Stomach (tissue), 8 donors: ENCODE measurements at regions not wholly inside any gene's neighbourhood (a gene's known extent, or its start where the extent isn't known, plus 50 kb on each side); places are given as distances from the start of the nearest gene placed in this dataset.

ENCODE experiments used
- DNase-seq, 2 donors: peaks; one replicate each; pipeline versions ENCODE4 v3.0.0 to v3.0.0-alpha.2; 2013 to 2019
- H3K27ac ChIP-seq, 5 donors: fragments of 200-600 bp in 4 of 5; sonication (generic) in 4 of 5; one replicate each; pipeline ENCODE4 v1.5.1; 2013 to 2019; ENCODE audit warnings: mild to moderate bottlenecking in 1 of 5, moderate library complexity in 1 of 5
- H3K27me3 ChIP-seq, 3 donors: fragments of 200-600 bp; sonication (generic); one replicate each; pipeline ENCODE4 v1.5.1; 2017 to 2019; ENCODE audit warnings: mixed run types in 1 of 3
- H3K36me3 ChIP-seq, 4 donors: fragments of 200-600 bp; sonication (generic); 1 replicate in 3 of 4; 2 replicates in 1 of 4; pipeline ENCODE4 v1.5.1; 2016 to 2019
- H3K4me1 ChIP-seq, 4 donors: fragments of 200-600 bp; sonication (generic); one replicate each; pipeline ENCODE4 v1.5.1; 2016 to 2019
- H3K4me3 ChIP-seq, 4 donors: fragments of 200-600 bp; sonication (generic) in 3 of 4; one replicate each; pipeline ENCODE4 v1.5.1; 2016 to 2019; ENCODE audit warnings: mild to moderate bottlenecking in 1 of 4
- H3K9me3 ChIP-seq, 4 donors: fragments of 200-600 bp; sonication (generic); one replicate each; pipeline ENCODE4 v1.5.1; 2016 to 2019
- CTCF ChIP-seq, 7 experiments: fragments of 450-650 bp in 4 of 7; fragments of 200-600 bp in 3 of 7; sonication (generic) in 3 of 7; IDR thresholded peaks; one replicate each; pipeline ENCODE4 v1.5.1; 2016 to 2019; ENCODE audit warnings: antibody characterized with exemption in 7 of 7, control low read depth in 2 of 7, mild to moderate bottlenecking in 1 of 7
- EP300 ChIP-seq: sonication (generic); formaldehyde crosslinking; IDR thresholded peaks from one replicate; pipeline ENCODE4 v1.6.1; 2017; ENCODE audit warnings: antibody characterized with exemption
- POLR2A ChIP-seq, 4 donors: fragments of 450-650 bp; IDR thresholded peaks; one replicate each; pipeline ENCODE4 v1.6.1; 2016; ENCODE audit warnings: antibody characterized with exemption in 4 of 4, control low read depth in 2 of 4, mild to moderate bottlenecking in 1 of 4, moderate library complexity in 1 of 4
- POLR2AphosphoS5 ChIP-seq, 3 donors: sonication (generic); formaldehyde crosslinking; IDR thresholded peaks; one replicate each; pipeline ENCODE4 v1.6.1; 2016; ENCODE audit warnings: antibody characterized with exemption in 3 of 3
- WGBS, 5 donors: extraction: QIAGEN DNeasy Blood & Tissue Kit in 3 of 5; methylation state at CpG; one replicate each; pipeline versions ENCODE4 v1.1.5 to v1.1.7; 2013 to 2018; 5-methylcytosine and 5-hydroxymethylcytosine counted together
- intact Hi-C: fragments of 100-400 bp; cut with DNase I; formaldehyde crosslinking; loops from one replicate; pipeline ENCODE4 v1.15.1; 2023; ENCODE audit warnings: low total_unique reads
- donor health status: healthy with polysubstance abuse.
- donor health status: Bipolar disorder and iron deficiency.
- donor health status: healthy.

GRCh38 chr1:13922466-13923110 is 222.6 kb downstream of the PRDM2 start:
- 57 to 72% (median 66%) methylated on average over 5 of the region's 5 CpGs for WGBS, 5 donors
- Histone ChIP-seq H3K27me3 (no peaks in the 10 kb centered on the region), H3K4me3 (no peak overlapping the region), H3K36me3 (no peaks in the 10 kb centered on the region), H3K9me3 (no peaks in the 10 kb centered on the region), H3K27ac (no peak overlapping the region), H3K4me1 (no peaks in the 10 kb centered on the region)
- TF ChIP-seq POLR2AphosphoS5 (IDR thresholded peaks at IDR 0.05) (no peak), POLR2A (IDR thresholded peaks at IDR 0.05) (no peak), CTCF (IDR thresholded peaks at IDR 0.05) (no peak), EP300 (no peak)
- intact Hi-C loops: no loop called here
- no peak for DNase-seq

- no peaks in the 10 kb centered on the region for H3K9me3 ChIP-seq
- no peak for DNase-seq
- H3K36me3 ChIP-seq: no peaks in the 10 kb centered on the region
- H3K27ac ChIP-seq: no peak overlapping the region
- no peaks in the 10 kb centered on the region for H3K27me3 ChIP-seq
- no peaks in the 10 kb centered on the region for H3K4me1 ChIP-seq
- intact Hi-C loops: no loop called here
- H3K4me3 ChIP-seq: no peak overlapping the region
- TF ChIP-seq POLR2AphosphoS5 (IDR thresholded peaks at IDR 0.05) (no peak), EP300 (no peak), CTCF (IDR thresholded peaks at IDR 0.05) (no peak), POLR2A (IDR thresholded peaks at IDR 0.05) (no peak)
These were observed 226.6 kb downstream of the PRDM2 start for GRCh38 chr1:13926556-13926955.

DNA sequence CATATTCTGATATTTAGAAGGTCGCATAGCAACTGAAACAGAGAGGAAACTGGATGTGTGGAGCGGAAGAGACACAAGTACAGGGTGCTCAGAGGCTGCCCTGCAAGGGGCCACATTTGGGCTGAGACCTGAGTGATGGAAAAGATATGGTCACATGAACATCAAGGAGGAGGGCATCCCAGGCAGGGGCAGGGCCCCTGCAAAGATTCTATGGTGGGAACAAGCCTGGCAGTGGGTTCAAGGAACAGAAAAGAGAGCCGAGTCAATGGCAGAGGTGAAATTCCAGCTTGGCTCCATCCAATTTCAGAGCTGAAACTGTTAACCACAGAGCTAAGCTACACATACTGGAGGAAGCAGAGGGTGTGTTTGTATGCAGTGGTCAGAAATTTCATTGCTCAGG is 227.7 kb downstream of the PRDM2 start:
- no peak for TF ChIP-seq POLR2AphosphoS5 (IDR thresholded peaks at IDR 0.05)
- no peak for TF ChIP-seq EP300
- no peak for TF ChIP-seq POLR2A (IDR thresholded peaks at IDR 0.05)
- TF ChIP-seq CTCF (IDR thresholded peaks at IDR 0.05): no peak
- H3K4me3 ChIP-seq: no peak overlapping the region
- 84 to 90% (median 89%) methylated on average over 3 of the region's 3 CpGs for WGBS, 5 donors
- no peak for DNase-seq
- no peaks in the 10 kb centered on the region for H3K4me1 ChIP-seq
- H3K27ac ChIP-seq: no peak overlapping the region
- H3K27me3 ChIP-seq: no peaks in the 10 kb centered on the region
- no peaks in the 10 kb centered on the region for H3K36me3 ChIP-seq
- H3K9me3 ChIP-seq: no peaks in the 10 kb centered on the region
- intact Hi-C loops: no loop called here

- TF ChIP-seq EP300: no peak
- no peak for TF ChIP-seq POLR2AphosphoS5 (IDR thresholded peaks at IDR 0.05)
- no peak for TF ChIP-seq CTCF (IDR thresholded peaks at IDR 0.05)
- TF ChIP-seq POLR2A (IDR thresholded peaks at IDR 0.05): no peak
- no peaks in the 10 kb centered on the region for H3K36me3 ChIP-seq
- DNase-seq: peak in 1 of 2 donors; percentile 6
- no peak overlapping the region for H3K4me3 ChIP-seq
- WGBS, 5 donors: 66 to 77% (median 68%) methylated on average over 5 of the region's 5 CpGs
- H3K9me3 ChIP-seq: no peaks in the 10 kb centered on the region
- no peak overlapping the region for H3K27ac ChIP-seq
- H3K27me3 ChIP-seq: no peaks in the 10 kb centered on the region
- no peaks in the 10 kb centered on the region for H3K4me1 ChIP-seq
- intact Hi-C loops: no loop called here
These were observed 229.3 kb downstream of the PRDM2 start for GRCh38 chr1:13929313-13929712.
